Karpas-422 (cell line): ENCODE measurements at regions not wholly inside any gene's neighbourhood (a gene's known extent, or its start where the extent isn't known, plus 50 kb on each side); places are given as distances from the start of the nearest gene placed in this dataset.

ENCODE experiments used
- DNase-seq: peaks from one replicate; pipeline ENCODE4 v3.0.0-alpha.2; 2015
- H2AFZ ChIP-seq: fragments of 200-600 bp; sonication (generic); 2 replicates; pipeline ENCODE4 v1.6.1; 2014; ENCODE audit warnings: antibody characterized with exemption, low read length, mixed read lengths
- H3K27ac ChIP-seq: fragments of 200-600 bp; sonication (generic); 2 replicates; pipeline ENCODE4 v1.5.1; 2014; ENCODE audit warnings: mild to moderate bottlenecking, low read length, moderate library complexity
- H3K27me3 ChIP-seq: fragments of 200-600 bp; sonication (generic); 2 replicates; pipeline ENCODE4 v1.6.1; 2014; ENCODE audit warnings: low read length, mixed read lengths
- H3K36me3 ChIP-seq: fragments of 200-600 bp; sonication (generic); 2 replicates; pipeline ENCODE4 v1.6.1; 2014; ENCODE audit warnings: low read length, mixed read lengths; ENCODE audit not compliant: insufficient read depth
- H3K4me1 ChIP-seq: fragments of 200-600 bp; sonication (generic); 2 replicates; pipeline ENCODE4 v1.6.1; 2014; ENCODE audit warnings: mild to moderate bottlenecking, low read length, mixed read lengths
- H3K4me2 ChIP-seq: fragments of 200-600 bp; sonication (generic); 2 replicates; pipeline ENCODE4 v1.6.1; 2014; ENCODE audit warnings: low read length, low read depth, mild to moderate bottlenecking; ENCODE audit not compliant: poor library complexity, severe bottlenecking
- H3K4me3 ChIP-seq: fragments of 200-600 bp; sonication (generic); 2 replicates; pipeline ENCODE4 v1.5.1; 2014; ENCODE audit warnings: mild to moderate bottlenecking, antibody characterized with exemption, low read length, mixed read lengths
- H3K79me2 ChIP-seq: fragments of 200-600 bp; sonication (generic); 2 replicates; pipeline ENCODE4 v1.6.1; 2014; ENCODE audit warnings: mild to moderate bottlenecking, low read length, mixed read lengths
- H3K9ac ChIP-seq: fragments of 200-600 bp; sonication (generic); 2 replicates; pipeline ENCODE4 v1.6.0; 2014; ENCODE audit warnings: low read length
- H3K9me2 ChIP-seq: fragments of 200-600 bp; sonication (generic), shearing (Covaris generic); replicated peaks from 2 replicates; pipeline ENCODE4 v1.6.0; 2014; ENCODE audit warnings: mild to moderate bottlenecking, low read length, moderate library complexity; ENCODE audit not compliant: insufficient read depth
- H3K9me3 ChIP-seq: fragments of 300-700, 200-600 bp; sonication (generic); 2 replicates; pipeline ENCODE4 v1.6.1; 2014; ENCODE audit warnings: low read length, mixed read lengths
- H4K20me1 ChIP-seq: fragments of 200-600 bp; sonication (generic); 2 replicates; pipeline ENCODE4 v1.6.1; 2014; ENCODE audit warnings: mild to moderate bottlenecking, antibody characterized with exemption, low read length, low read depth; ENCODE audit not compliant: insufficient read depth

- Histone ChIP-seq H3K36me3 (no peaks in the 10 kb centered on the region), H3K79me2 (no peaks in the 10 kb centered on the region), H3K4me2 (no peak overlapping the region), H2AFZ (no peak overlapping the region), H3K4me1 (peaks cover 12% of the 10 kb centered on the region), H4K20me1 (no peaks in the 10 kb centered on the region), H3K27me3 (no peaks in the 10 kb centered on the region), H3K9ac (no peak overlapping the region), H3K4me3 (no peak overlapping the region), H3K27ac (no peak overlapping the region), H3K9me3 (no peaks in the 10 kb centered on the region), H3K9me2 (no peaks in the 10 kb centered on the region)
- DNase-seq, result no peak
These were observed 115.9 kb downstream of the LITAF start for GRCh38 chr16:11470676-11471415.

- Histone ChIP-seq H3K36me3 (no peaks in the 10 kb centered on the region), H3K4me1 (peaks cover 12% of the 10 kb centered on the region), H3K4me3 (no peak overlapping the region), H3K4me2 (no peak overlapping the region), H3K9me2 (no peaks in the 10 kb centered on the region), H3K79me2 (no peaks in the 10 kb centered on the region), H3K9ac (no peak overlapping the region), H3K9me3 (no peaks in the 10 kb centered on the region), H2AFZ (no peak overlapping the region), H3K27ac (no peak overlapping the region), H4K20me1 (no peaks in the 10 kb centered on the region), H3K27me3 (no peaks in the 10 kb centered on the region)
- DNase-seq, result no peak
These were observed 115.2 kb downstream of the LITAF start for GRCh38 chr16:11471548-11471947.

GRCh38 chr16:11472410-11472809 lies 114.3 kb downstream of the LITAF start:
- Histone ChIP-seq H3K36me3 (no peaks in the 10 kb centered on the region), H3K27ac (no peak overlapping the region), H3K27me3 (no peaks in the 10 kb centered on the region), H3K9ac (no peak overlapping the region), H4K20me1 (no peaks in the 10 kb centered on the region), H2AFZ (no peak overlapping the region), H3K9me3 (no peaks in the 10 kb centered on the region), H3K79me2 (no peaks in the 10 kb centered on the region), H3K4me3 (no peak overlapping the region), H3K9me2 (no peaks in the 10 kb centered on the region), H3K4me2 (no peak overlapping the region), H3K4me1 (peaks cover 12% of the 10 kb centered on the region)
- peak; percentile 4 for DNase-seq

GRCh38 chr16:11472851-11473250 lies 113.9 kb downstream of the LITAF start:
- Histone ChIP-seq H3K4me1 (peaks cover 12% of the 10 kb centered on the region), H3K36me3 (no peaks in the 10 kb centered on the region), H4K20me1 (no peaks in the 10 kb centered on the region), H2AFZ (no peak overlapping the region), H3K4me3 (no peak overlapping the region), H3K9me2 (no peaks in the 10 kb centered on the region), H3K27ac (no peak overlapping the region), H3K9ac (no peak overlapping the region), H3K9me3 (no peaks in the 10 kb centered on the region), H3K79me2 (no peaks in the 10 kb centered on the region), H3K4me2 (no peak overlapping the region), H3K27me3 (no peaks in the 10 kb centered on the region)
- peak; percentile 6 for DNase-seq

GRCh38 chr16:11473728-11474127 lies 113.0 kb downstream of the LITAF start:
- Histone ChIP-seq H3K79me2 (no peaks in the 10 kb centered on the region), H3K9me3 (no peaks in the 10 kb centered on the region), H3K36me3 (no peaks in the 10 kb centered on the region), H3K9ac (no peak overlapping the region), H3K4me1 (peaks cover 12% of the 10 kb centered on the region), H3K9me2 (no peaks in the 10 kb centered on the region), H4K20me1 (no peaks in the 10 kb centered on the region), H3K27me3 (no peaks in the 10 kb centered on the region), H3K4me3 (no peak overlapping the region), H3K4me2 (peak overlapping the region; percentile 19), H3K27ac (no peak overlapping the region), H2AFZ (no peak overlapping the region)
- no peak for DNase-seq

- H3K9me3 ChIP-seq, result no peaks in the 10 kb centered on the region
- DNase-seq, result no peak
These were observed 112.0 kb downstream of the LITAF start for GRCh38 chr16:11474617-11475291.

GRCh38 chr16:11475896-11476630 lies 110.7 kb downstream of the LITAF start:
- Histone ChIP-seq H2AFZ (no peak overlapping the region), H3K4me2 (no peak overlapping the region), H3K9ac (no peak overlapping the region), H3K36me3 (no peaks in the 10 kb centered on the region), H3K27ac (no peak overlapping the region), H3K4me3 (no peak overlapping the region), H3K4me1 (peaks cover 12% of the 10 kb centered on the region), H3K9me3 (no peaks in the 10 kb centered on the region), H3K9me2 (no peaks in the 10 kb centered on the region), H4K20me1 (no peaks in the 10 kb centered on the region), H3K27me3 (no peaks in the 10 kb centered on the region), H3K79me2 (no peaks in the 10 kb centered on the region)
- DNase-seq, result no peak

More at GRCh38 chr16:11474617-11475291, 112.0 kb downstream of the LITAF start:
- Histone ChIP-seq H2AFZ (no peak overlapping the region), H4K20me1 (no peaks in the 10 kb centered on the region), H3K4me3 (no peak overlapping the region), H3K9me2 (no peaks in the 10 kb centered on the region), H3K27ac (no peak overlapping the region), H3K9ac (no peak overlapping the region), H3K36me3 (no peaks in the 10 kb centered on the region), H3K4me2 (no peak overlapping the region), H3K4me1 (peaks cover 12% of the 10 kb centered on the region), H3K79me2 (no peaks in the 10 kb centered on the region), H3K27me3 (no peaks in the 10 kb centered on the region)

GRCh38 chr16:11476676-11477075 lies 110.0 kb downstream of the LITAF start:
- no peaks in the 10 kb centered on the region for H3K9me2 ChIP-seq
- H3K36me3 ChIP-seq, result no peaks in the 10 kb centered on the region
- no peaks in the 10 kb centered on the region for H3K79me2 ChIP-seq
- no peak overlapping the region for H3K27ac ChIP-seq
- H4K20me1 ChIP-seq, result no peaks in the 10 kb centered on the region
- H3K4me2 ChIP-seq, result no peak overlapping the region
- no peak overlapping the region for H2AFZ ChIP-seq
- DNase-seq, result no peak
- no peaks in the 10 kb centered on the region for H3K27me3 ChIP-seq
- H3K9ac ChIP-seq, result no peak overlapping the region
- H3K4me3 ChIP-seq, result no peak overlapping the region
- H3K9me3 ChIP-seq, result no peaks in the 10 kb centered on the region
- H3K4me1 ChIP-seq, result peaks cover 12% of the 10 kb centered on the region
